ENCODE measurements at regions not wholly inside any gene's neighbourhood (a gene's known extent, or its start where the extent isn't known, plus 50 kb on each side); places are given as distances from the start of the nearest gene placed in this dataset.

GRCh38 chr13:74253161-74253560, 119.0 kb upstream of the KLF12 start:
- H3K9me3 ChIP-seq: no peaks in the 10 kb centered on the region
- TF ChIP-seq POLR2AphosphoS5 (IDR thresholded peaks at IDR 0.05) (no peak), POLR2A (IDR thresholded peaks at IDR 0.05) (no peak), CTCF (IDR thresholded peaks at IDR 0.05) (no peak)
- no peak overlapping the region for H3K27ac ChIP-seq
- no peak for DNase-seq (ENCODE audit: low spot score)
- H3K36me3 ChIP-seq: no peaks in the 10 kb centered on the region
- no peak overlapping the region for H3K4me3 ChIP-seq
- H3K4me1 ChIP-seq (replicated peaks): no peaks in the 10 kb centered on the region
- WGBS: 40% methylated on average over 1 of the region's 1 CpG
- no peaks in the 10 kb centered on the region for H3K27me3 ChIP-seq (replicated peaks; ENCODE audit: insufficient read depth)
- intact Hi-C loops (cut with DNase I): no loop called here

GRCh38 chr13:74251778-74252519, 117.7 kb upstream of the KLF12 start:
- Histone ChIP-seq H3K36me3 (no peaks in the 10 kb centered on the region), H3K27ac (no peak overlapping the region), H3K9me3 (no peaks in the 10 kb centered on the region), H3K4me1 (replicated peaks) (no peaks in the 10 kb centered on the region), H3K27me3 (replicated peaks; ENCODE audit: insufficient read depth) (no peaks in the 10 kb centered on the region), H3K4me3 (no peak overlapping the region)
- intact Hi-C loops (cut with DNase I): no loop called here
- TF ChIP-seq CTCF (IDR thresholded peaks at IDR 0.05) (no peak), POLR2AphosphoS5 (IDR thresholded peaks at IDR 0.05) (no peak), POLR2A (IDR thresholded peaks at IDR 0.05) (no peak)
- 89% methylated on average over 5 of the region's 5 CpGs for WGBS
- DNase-seq (ENCODE audit: low spot score): no peak

- no peak overlapping the region for H3K4me3 ChIP-seq
- TF ChIP-seq CTCF (IDR thresholded peaks at IDR 0.05) (no peak), POLR2AphosphoS5 (IDR thresholded peaks at IDR 0.05) (no peak), POLR2A (IDR thresholded peaks at IDR 0.05) (no peak)
- no peak overlapping the region for H3K27ac ChIP-seq
- no peaks in the 10 kb centered on the region for H3K4me1 ChIP-seq (replicated peaks)
- no peaks in the 10 kb centered on the region for H3K9me3 ChIP-seq
- no peak for DNase-seq (ENCODE audit: low spot score)
- H3K36me3 ChIP-seq: no peaks in the 10 kb centered on the region
- no peaks in the 10 kb centered on the region for H3K27me3 ChIP-seq (replicated peaks; ENCODE audit: insufficient read depth)
- intact Hi-C loops (cut with DNase I): no loop called here
- WGBS: 42% methylated on average over 2 of the region's 2 CpGs
Observed at GRCh38 chr13:74250738-74251190, 116.6 kb upstream of the KLF12 start.

GRCh38 chr13:74248477-74248876, 114.3 kb upstream of the KLF12 start:
- H3K36me3 ChIP-seq: no peaks in the 10 kb centered on the region
- TF ChIP-seq POLR2AphosphoS5 (IDR thresholded peaks at IDR 0.05) (no peak), CTCF (IDR thresholded peaks at IDR 0.05) (no peak), POLR2A (IDR thresholded peaks at IDR 0.05) (no peak)
- no peak for DNase-seq (ENCODE audit: low spot score)
- H3K4me1 ChIP-seq (replicated peaks): no peaks in the 10 kb centered on the region
- WGBS: 89% methylated on average over 4 of the region's 4 CpGs
- H3K4me3 ChIP-seq: no peak overlapping the region
- no peak overlapping the region for H3K27ac ChIP-seq
- no peaks in the 10 kb centered on the region for H3K9me3 ChIP-seq
- intact Hi-C loops (cut with DNase I): no loop called here
- no peaks in the 10 kb centered on the region for H3K27me3 ChIP-seq (replicated peaks; ENCODE audit: insufficient read depth)

- Histone ChIP-seq H3K4me1 (replicated peaks) (no peaks in the 10 kb centered on the region), H3K36me3 (no peaks in the 10 kb centered on the region), H3K9me3 (no peaks in the 10 kb centered on the region), H3K27ac (no peak overlapping the region), H3K27me3 (replicated peaks; ENCODE audit: insufficient read depth) (no peaks in the 10 kb centered on the region), H3K4me3 (no peak overlapping the region)
- no peak for DNase-seq (ENCODE audit: low spot score)
- TF ChIP-seq CTCF (IDR thresholded peaks at IDR 0.05): no peak
- no peak for TF ChIP-seq POLR2AphosphoS5 (IDR thresholded peaks at IDR 0.05)
- TF ChIP-seq POLR2A (IDR thresholded peaks at IDR 0.05): no peak
- intact Hi-C loops (cut with DNase I): no loop called here
- WGBS: 52% methylated on average over 8 of the region's 8 CpGs
Observed at GRCh38 chr13:74246487-74246886, 112.3 kb upstream of the KLF12 start.
